ENCODE measurements at regions not wholly inside any gene's neighbourhood (a gene's known extent, or its start where the extent isn't known, plus 50 kb on each side); places are given as distances from the start of the nearest gene placed in this dataset.

GRCh38 chr12:115840159-115840558 is 437.3 kb downstream of the MED13L start:
- intact Hi-C loops (cut with DNase I): no loop called here
- Histone ChIP-seq H3K4me1 (no peaks in the 10 kb centered on the region), H3K36me3 (no peaks in the 10 kb centered on the region), H3K27ac (no peak overlapping the region), H3K27me3 (no peaks in the 10 kb centered on the region), H3K9me3 (no peaks in the 10 kb centered on the region), H3K4me3 (no peak overlapping the region)
- TF ChIP-seq POLR2A (IDR thresholded peaks at IDR 0.05) (no peak), CTCF (IDR thresholded peaks at IDR 0.05) (no peak)
- DNase-seq: peak in 1 of 3 donors; percentile 32
- WGBS (ENCODE audit: insufficient coverage, low coverage, low lambda C conversion rate, missing lambda C conversion rate): 27% methylated on average over 6 of the region's 10 CpGs
- peak in 3 of 4 donors; percentile 28 to 75 (median 40) for ATAC-seq

GRCh38 chr12:115838952-115839351 is 438.5 kb downstream of the MED13L start:
- H3K9me3 ChIP-seq: no peaks in the 10 kb centered on the region
- WGBS (ENCODE audit: insufficient coverage, low coverage, low lambda C conversion rate, missing lambda C conversion rate): 20% methylated on average over 1 of the region's 1 CpG
- no peak overlapping the region for H3K4me3 ChIP-seq
- DNase-seq (no peak), ATAC-seq (no peak)
- TF ChIP-seq CTCF (IDR thresholded peaks at IDR 0.05) (no peak), POLR2A (IDR thresholded peaks at IDR 0.05) (no peak)
- no peaks in the 10 kb centered on the region for H3K36me3 ChIP-seq
- H3K4me1 ChIP-seq: no peaks in the 10 kb centered on the region
- no peak overlapping the region for H3K27ac ChIP-seq
- intact Hi-C loops (cut with DNase I): no loop called here
- no peaks in the 10 kb centered on the region for H3K27me3 ChIP-seq

GRCh38 chr12:115837220-115837619 is 440.3 kb downstream of the MED13L start:
- DNase-seq: no peak
- TF ChIP-seq POLR2A (IDR thresholded peaks at IDR 0.05) (no peak), CTCF (IDR thresholded peaks at IDR 0.05) (no peak)
- WGBS (ENCODE audit: insufficient coverage, low coverage, low lambda C conversion rate, missing lambda C conversion rate): 93% methylated on average over 2 of the region's 2 CpGs

GRCh38 chr12:115835445-115835844 is 442.0 kb downstream of the MED13L start:
- no peaks in the 10 kb centered on the region for H3K4me1 ChIP-seq
- H3K27me3 ChIP-seq: no peaks in the 10 kb centered on the region
- peak in 1 of 4 donors; percentile 27 for ATAC-seq
- 56% methylated on average over 4 of the region's 4 CpGs for WGBS (ENCODE audit: insufficient coverage, low coverage, low lambda C conversion rate, missing lambda C conversion rate)
- H3K36me3 ChIP-seq: no peaks in the 10 kb centered on the region
- H3K9me3 ChIP-seq: no peaks in the 10 kb centered on the region
- no peak for DNase-seq
- H3K27ac ChIP-seq: no peak overlapping the region
- no peak overlapping the region for H3K4me3 ChIP-seq
- intact Hi-C loops (cut with DNase I): no loop called here
- no peak for TF ChIP-seq CTCF (IDR thresholded peaks at IDR 0.05)
- no peak for TF ChIP-seq POLR2A (IDR thresholded peaks at IDR 0.05)

More at GRCh38 chr12:115837220-115837619, 440.3 kb downstream of the MED13L start:
- ATAC-seq: no peak
- intact Hi-C loops (cut with DNase I): no loop called here
- H3K4me3 ChIP-seq: no peak overlapping the region
- no peaks in the 10 kb centered on the region for H3K27me3 ChIP-seq
- no peaks in the 10 kb centered on the region for H3K4me1 ChIP-seq
- H3K36me3 ChIP-seq: no peaks in the 10 kb centered on the region
- H3K9me3 ChIP-seq: no peaks in the 10 kb centered on the region
- H3K27ac ChIP-seq: no peak overlapping the region

- no peak for DNase-seq
- Histone ChIP-seq H3K27ac (no peak overlapping the region), H3K36me3 (no peaks in the 10 kb centered on the region), H3K9me3 (no peaks in the 10 kb centered on the region), H3K27me3 (no peaks in the 10 kb centered on the region), H3K4me3 (no peak overlapping the region), H3K4me1 (no peaks in the 10 kb centered on the region)
- 74% methylated on average over 4 of the region's 4 CpGs for WGBS (ENCODE audit: insufficient coverage, low coverage, low lambda C conversion rate, missing lambda C conversion rate)
- no peak for ATAC-seq
- TF ChIP-seq CTCF (IDR thresholded peaks at IDR 0.05) (no peak), POLR2A (IDR thresholded peaks at IDR 0.05) (no peak)
- intact Hi-C loops (cut with DNase I): no loop called here
Observed at GRCh38 chr12:115833704-115834103, 443.8 kb downstream of the MED13L start.
